ENCODE measurements at regions not wholly inside any gene's neighbourhood (a gene's known extent, or its start where the extent isn't known, plus 50 kb on each side); places are given as distances from the start of the nearest gene placed in this dataset.
A peak's percentile ranks its signal among the peaks of the same experiment; 100 is the strongest.

GRCh38 chr2:41489638-41490037, 558.2 kb upstream of the PKDCC start:
- H3K27ac ChIP-seq = no peak overlapping the region
- H3K27me3 ChIP-seq = no peaks in the 10 kb centered on the region
- H3K36me3 ChIP-seq = no peaks in the 10 kb centered on the region
- no peaks in the 10 kb centered on the region for H3K4me1 ChIP-seq (ENCODE audit: control insufficient read depth in 1 of 2, insufficient read depth in 1 of 2, low read depth in 1 of 2, low read length in 1 of 2)
- H3K4me3 ChIP-seq (ENCODE audit: low read depth in 1 of 2, low read length in 1 of 2) = no peak overlapping the region
- peaks cover 8% of the 10 kb centered on the region for H3K9me3 ChIP-seq
- no peak for TF ChIP-seq CTCF (IDR thresholded peaks at IDR 0.05)

- Histone ChIP-seq H3K4me1 (ENCODE audit: control insufficient read depth in 1 of 2, insufficient read depth in 1 of 2, low read depth in 1 of 2, low read length in 1 of 2) (peaks cover 0 to 21% of the 10 kb centered on the region in 2 experiments), H3K36me3 (no peaks in the 10 kb centered on the region), H3K27me3 (no peaks in the 10 kb centered on the region), H3K9me3 (peaks cover 28% of the 10 kb centered on the region), H3K4me3 (ENCODE audit: low read depth in 1 of 2, low read length in 1 of 2) (no peak overlapping the region), H3K27ac (no peak overlapping the region)
- TF ChIP-seq CTCF (IDR thresholded peaks at IDR 0.05) = no peak
Measured at GRCh38 chr2:41495050-41495449, 552.8 kb upstream of the PKDCC start.

GRCh38 chr2:41496908-41497307, 550.9 kb upstream of the PKDCC start:
- TF ChIP-seq CTCF (IDR thresholded peaks at IDR 0.05) = no peak
- H3K4me3 ChIP-seq (ENCODE audit: low read depth in 1 of 2, low read length in 1 of 2) = no peak overlapping the region
- peaks cover 0 to 21% of the 10 kb centered on the region in 2 experiments for H3K4me1 ChIP-seq (ENCODE audit: control insufficient read depth in 1 of 2, insufficient read depth in 1 of 2, low read depth in 1 of 2, low read length in 1 of 2)
- peaks cover 37% of the 10 kb centered on the region for H3K9me3 ChIP-seq
- peak overlapping the region; percentile 46 for H3K27ac ChIP-seq
- no peaks in the 10 kb centered on the region for H3K36me3 ChIP-seq
- H3K27me3 ChIP-seq = no peaks in the 10 kb centered on the region

- no peak overlapping the region for H3K4me3 ChIP-seq (ENCODE audit: low read depth in 1 of 2, low read length in 1 of 2)
- no peaks in the 10 kb centered on the region for H3K36me3 ChIP-seq
- TF ChIP-seq CTCF (IDR thresholded peaks at IDR 0.05) = no peak
- no peak overlapping the region for H3K27ac ChIP-seq
- H3K4me1 ChIP-seq (ENCODE audit: control insufficient read depth in 1 of 2, insufficient read depth in 1 of 2, low read depth in 1 of 2, low read length in 1 of 2) = peaks cover 0 to 21% of the 10 kb centered on the region in 2 experiments
- no peaks in the 10 kb centered on the region for H3K27me3 ChIP-seq
- H3K9me3 ChIP-seq = peaks cover 37% of the 10 kb centered on the region
Measured at GRCh38 chr2:41498781-41499180, 549.0 kb upstream of the PKDCC start.

GRCh38 chr2:41500895-41501294, 546.9 kb upstream of the PKDCC start:
- Histone ChIP-seq H3K4me1 (ENCODE audit: control insufficient read depth in 1 of 2, insufficient read depth in 1 of 2, low read depth in 1 of 2, low read length in 1 of 2) (peaks cover 0 to 21% of the 10 kb centered on the region in 2 experiments), H3K27me3 (no peaks in the 10 kb centered on the region), H3K9me3 (peaks cover 18% of the 10 kb centered on the region), H3K4me3 (ENCODE audit: low read depth in 1 of 2, low read length in 1 of 2) (no peak overlapping the region), H3K27ac (no peak overlapping the region), H3K36me3 (no peaks in the 10 kb centered on the region)
- no peak for TF ChIP-seq CTCF (IDR thresholded peaks at IDR 0.05)

GRCh38 chr2:41502752-41503151, 545.1 kb upstream of the PKDCC start:
- Histone ChIP-seq H3K9me3 (peaks cover 13% of the 10 kb centered on the region), H3K36me3 (no peaks in the 10 kb centered on the region), H3K4me3 (ENCODE audit: low read depth in 1 of 2, low read length in 1 of 2) (no peak overlapping the region), H3K27ac (no peak overlapping the region), H3K27me3 (no peaks in the 10 kb centered on the region), H3K4me1 (ENCODE audit: control insufficient read depth in 1 of 2, insufficient read depth in 1 of 2, low read depth in 1 of 2, low read length in 1 of 2) (peaks cover 0 to 14% of the 10 kb centered on the region in 2 experiments)
- TF ChIP-seq CTCF (IDR thresholded peaks at IDR 0.05) = no peak
